HTR-8/SVneo (cell line): ENCODE measurements at regions not wholly inside any gene's neighbourhood (a gene's known extent, or its start where the extent isn't known, plus 50 kb on each side); places are given as distances from the start of the nearest gene placed in this dataset.
A peak's percentile ranks its signal among the peaks of the same experiment; 100 is the strongest.

Source experiments
- DNase-seq: peaks from one replicate; pipeline ENCODE4 v3.0.0; 2011; ENCODE audit warnings: low spot score, mixed read lengths; ENCODE audit not compliant: insufficient read length
- FAIRE-seq: peaks from 2 replicates; lab custom pipeline; 2011; peaks lifted over from hg19 to GRCh38; lab: Jason Lieb, UNC

GRCh38 chr11:69545976-69546617 lies 64.6 kb downstream of the LINC01488 start:
- peak; percentile 23 for FAIRE-seq
- no peak for DNase-seq

- no peak for DNase-seq
- FAIRE-seq, result peak; percentile 58
These were observed 65.4 kb downstream of the LINC01488 start for GRCh38 chr11:69546735-69547370.

- DNase-seq (no peak), FAIRE-seq (no peak)
These were observed 69.4 kb downstream of the LINC01488 start for GRCh38 chr11:69550846-69551245.

GRCh38 chr11:69551963-69552362 lies 70.5 kb downstream of the LINC01488 start:
- no peak for DNase-seq
- no peak for FAIRE-seq

- no peak for DNase-seq
- FAIRE-seq, result no peak
These were observed 71.5 kb downstream of the LINC01488 start for GRCh38 chr11:69552951-69553350.

- FAIRE-seq (peak; percentile 83), DNase-seq (no peak)
These were observed 72.2 kb downstream of the LINC01488 start for GRCh38 chr11:69553416-69554357.

- FAIRE-seq (peak; percentile 90), DNase-seq (peak; percentile 71)
These were observed 73.4 kb downstream of the LINC01488 start for GRCh38 chr11:69554849-69555248.

GRCh38 chr11:69557266-69557665 lies 75.8 kb downstream of the LINC01488 start:
- no peak for FAIRE-seq
- DNase-seq, result no peak

GRCh38 chr11:69558519-69558941 lies 77.1 kb downstream of the LINC01488 start:
- DNase-seq (no peak), FAIRE-seq (no peak)

GRCh38 chr11:69559181-69559580 lies 77.7 kb downstream of the LINC01488 start:
- FAIRE-seq (no peak), DNase-seq (no peak)

- no peak for FAIRE-seq
- no peak for DNase-seq
These were observed 78.8 kb downstream of the LINC01488 start for GRCh38 chr11:69560141-69560790.

- FAIRE-seq, result no peak
- no peak for DNase-seq
These were observed 78.7 kb upstream of the CCND1 start for GRCh38 chr11:69562302-69562701.

- no peak for DNase-seq
- no peak for FAIRE-seq
These were observed 78.1 kb upstream of the CCND1 start for GRCh38 chr11:69562816-69563215.

GRCh38 chr11:69563306-69563705 lies 77.7 kb upstream of the CCND1 start:
- DNase-seq, result no peak
- FAIRE-seq, result no peak

GRCh38 chr11:69563946-69564775 lies 76.8 kb upstream of the CCND1 start:
- FAIRE-seq (peak; percentile 62), DNase-seq (peak; percentile 53)

GRCh38 chr11:69566001-69566400 lies 75.0 kb upstream of the CCND1 start:
- FAIRE-seq (no peak), DNase-seq (no peak)

- FAIRE-seq (peak; percentile 96), DNase-seq (peak; percentile 76)
These were observed 72.8 kb upstream of the CCND1 start for GRCh38 chr11:69567951-69568808.

- DNase-seq, result no peak
- no peak for FAIRE-seq
These were observed 72.2 kb upstream of the CCND1 start for GRCh38 chr11:69568809-69569097.
